ENCODE measurements at regions not wholly inside any gene's neighbourhood (a gene's known extent, or its start where the extent isn't known, plus 50 kb on each side); places are given as distances from the start of the nearest gene placed in this dataset.

DNA sequence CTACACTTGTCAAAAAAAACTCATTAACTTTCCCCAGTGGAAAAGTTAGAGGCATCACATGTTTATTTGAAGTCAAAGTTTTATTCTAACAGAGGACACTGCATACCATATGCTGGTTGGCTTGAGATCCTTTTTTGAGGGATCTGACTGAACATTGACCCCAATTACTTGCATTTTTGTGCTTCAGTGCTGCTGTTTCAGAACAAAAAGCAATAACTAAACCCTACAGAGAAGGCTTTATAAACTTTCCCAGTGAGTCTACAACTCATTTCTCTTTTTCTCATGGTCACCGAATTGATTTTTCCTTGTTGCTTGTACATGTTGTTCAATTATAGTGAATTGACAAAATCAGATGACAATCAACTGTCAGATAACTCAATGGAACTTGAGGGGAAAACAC, 69.3 kb upstream of the PHYHIPL start:
- H4K8ac ChIP-seq (ENCODE audit: low read depth in 2 of 2, low read length in 2 of 2) = no peak overlapping the region
- ChIA-PET CTCF (no interaction called here), POLR2A (ENCODE audit: unreplicated experiment) (no interaction called here)
- H3K27ac ChIP-seq (ENCODE audit: insufficient read depth, low read length) = no peak overlapping the region
- dilution Hi-C loops (cut with HindIII; ENCODE audit: low sequenced_read_pairs, unreplicated experiment) = no loop called here
- TF ChIP-seq FOS (IDR thresholded peaks at IDR 0.05; ENCODE audit: low read depth, low read length) = no peak
- TF ChIP-seq CHD1 (IDR thresholded peaks at IDR 0.05; ENCODE audit: low read depth, low read length) = no peak
- TF ChIP-seq SMC3 (IDR thresholded peaks at IDR 0.05; ENCODE audit: low read depth, low read length) = no peak
- no peak for TF ChIP-seq MAFK (IDR thresholded peaks at IDR 0.05; ENCODE audit: low read depth, low read length)
- TF ChIP-seq, protein P1, sequence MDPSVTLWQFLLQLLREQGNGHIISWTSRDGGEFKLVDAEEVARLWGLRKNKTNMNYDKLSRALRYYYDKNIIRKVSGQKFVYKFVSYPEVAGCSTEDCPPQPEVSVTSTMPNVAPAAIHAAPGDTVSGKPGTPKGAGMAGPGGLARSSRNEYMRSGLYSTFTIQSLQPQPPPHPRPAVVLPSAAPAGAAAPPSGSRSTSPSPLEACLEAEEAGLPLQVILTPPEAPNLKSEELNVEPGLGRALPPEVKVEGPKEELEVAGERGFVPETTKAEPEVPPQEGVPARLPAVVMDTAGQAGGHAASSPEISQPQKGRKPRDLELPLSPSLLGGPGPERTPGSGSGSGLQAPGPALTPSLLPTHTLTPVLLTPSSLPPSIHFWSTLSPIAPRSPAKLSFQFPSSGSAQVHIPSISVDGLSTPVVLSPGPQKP (IDR thresholded peaks at IDR 0.05; ENCODE audit: borderline replicate concordance, low read depth, low read length) = no peak
- TF ChIP-seq MXI1 (IDR thresholded peaks at IDR 0.05; ENCODE audit: borderline replicate concordance, low read depth, low read length) = no peak
- no peak for TF ChIP-seq POLR2A (IDR thresholded peaks at IDR 0.05; ENCODE audit: low read depth, low read length)
- no peak for TF ChIP-seq BHLHE40 (IDR thresholded peaks at IDR 0.05; ENCODE audit: low read depth, low read length)
- no peak overlapping the region for H2AK9ac ChIP-seq (replicated peaks; ENCODE audit: low read depth, low read length, poor library complexity)
- ATAC-seq (ENCODE audit: low read depth) = no peak
- H4K91ac ChIP-seq (ENCODE audit: insufficient read depth, low read depth, low read length) = no peak overlapping the region
- no TSS peak for BruUV-seq (replicated peaks)
- no peaks in the 10 kb centered on the region for H4K20me1 ChIP-seq (ENCODE audit: insufficient read depth, low read length)
- no CpG with 5 or more reads among the region's 1 CpG for WGBS, 2 experiments (ENCODE audit: extremely low coverage in 2 of 2, insufficient read length in 1 of 2)
- no peak overlapping the region for H3K23ac ChIP-seq (ENCODE audit: low read depth, low read length)
- no peak overlapping the region for H2AFZ ChIP-seq (replicated peaks; ENCODE audit: low read length, poor library complexity)
- H2BK120ac ChIP-seq (ENCODE audit: low read depth, low read length) = no peak overlapping the region
- H2BK15ac ChIP-seq (ENCODE audit: low read depth, low read length) = no peak overlapping the region
- H3K9me3 ChIP-seq (ENCODE audit: control insufficient read depth, insufficient read depth, low read length) = no peaks in the 10 kb centered on the region
- DNase-seq = no peak
- no peak overlapping the region for H2BK5ac ChIP-seq (ENCODE audit: low read depth, low read length, poor library complexity, severe bottlenecking)
- no peaks in the 10 kb centered on the region for H3K36me3 ChIP-seq (ENCODE audit: control insufficient read depth, insufficient read depth, low read length)
- H3K9ac ChIP-seq (ENCODE audit: low read depth, low read length) = no peak overlapping the region
- no peak overlapping the region for H2BK20ac ChIP-seq (ENCODE audit: low read depth, low read length)
- no peak overlapping the region for H3K4me3 ChIP-seq (ENCODE audit: insufficient read depth, low read depth, low read length)
- H3K4ac ChIP-seq (ENCODE audit: low read depth, low read length) = no peak overlapping the region
- H3K14ac ChIP-seq (replicated peaks; ENCODE audit: low read depth, low read length) = no peak overlapping the region
- H4K5ac ChIP-seq (ENCODE audit: low read depth, low read length) = no peak overlapping the region
- H3K9me1 ChIP-seq (ENCODE audit: insufficient read depth, low read length) = no peaks in the 10 kb centered on the region
- H3K79me1 ChIP-seq (ENCODE audit: low read depth in 1 of 2, low read length in 2 of 2) = no peaks in the 10 kb centered on the region
- no peak overlapping the region for H3K4me2 ChIP-seq (ENCODE audit: low read depth, low read length)
- intact Hi-C loops (cut with micrococcal nuclease) = no loop called here
- no peak overlapping the region for H3K18ac ChIP-seq (ENCODE audit: low read depth, low read length)
- H2AK5ac ChIP-seq (ENCODE audit: low read depth, low read length) = no peak overlapping the region
- in situ Hi-C loops (cut with MboI; ENCODE audit: low sequenced_read_pairs) = no loop called here
- no peaks in the 10 kb centered on the region for H3K4me1 ChIP-seq (ENCODE audit: control insufficient read depth, insufficient read depth, low read length)
- no peaks in the 10 kb centered on the region for H3K27me3 ChIP-seq (ENCODE audit: control insufficient read depth, insufficient read depth, low read length)
- H3K56ac ChIP-seq (ENCODE audit: extremely low read depth, insufficient read depth, low read length) = no peak overlapping the region
